ENCODE measurements at regions not wholly inside any gene's neighbourhood (a gene's known extent, or its start where the extent isn't known, plus 50 kb on each side); places are given as distances from the start of the nearest gene placed in this dataset.

DNA sequence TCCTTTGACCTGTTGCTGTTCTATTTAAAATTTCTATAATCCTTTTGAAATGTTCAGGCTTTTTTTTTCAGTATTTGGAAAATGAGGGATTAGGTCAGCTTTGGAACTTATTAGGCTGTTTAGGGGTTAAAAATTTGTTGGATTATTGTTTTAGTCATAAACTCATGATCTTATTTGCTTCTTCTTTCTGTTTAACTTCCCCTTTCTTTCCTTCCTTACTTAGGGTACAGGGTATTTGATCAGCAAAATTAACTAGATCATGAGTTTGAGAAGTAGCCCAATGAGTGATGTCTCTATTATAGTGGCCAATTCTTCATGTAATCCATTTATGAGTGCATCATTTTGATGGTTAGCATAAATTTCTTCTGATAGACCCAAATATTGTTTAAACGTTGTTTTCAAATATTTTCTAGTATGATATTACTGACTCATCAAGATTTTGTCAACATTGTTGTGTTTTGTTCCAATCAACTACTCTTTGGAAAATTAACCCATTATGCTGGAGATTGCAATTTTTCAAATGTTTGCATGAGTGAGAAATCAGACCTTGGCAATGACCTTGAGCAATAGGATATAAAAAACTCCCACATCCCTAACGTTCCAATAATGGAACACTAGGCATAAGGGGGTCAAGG lies 94.4 kb downstream of the OTOR start:
- H3K4me3 ChIP-seq, result no peak overlapping the region
- no peak overlapping the region for H3K27ac ChIP-seq
- TF ChIP-seq, protein P1, sequence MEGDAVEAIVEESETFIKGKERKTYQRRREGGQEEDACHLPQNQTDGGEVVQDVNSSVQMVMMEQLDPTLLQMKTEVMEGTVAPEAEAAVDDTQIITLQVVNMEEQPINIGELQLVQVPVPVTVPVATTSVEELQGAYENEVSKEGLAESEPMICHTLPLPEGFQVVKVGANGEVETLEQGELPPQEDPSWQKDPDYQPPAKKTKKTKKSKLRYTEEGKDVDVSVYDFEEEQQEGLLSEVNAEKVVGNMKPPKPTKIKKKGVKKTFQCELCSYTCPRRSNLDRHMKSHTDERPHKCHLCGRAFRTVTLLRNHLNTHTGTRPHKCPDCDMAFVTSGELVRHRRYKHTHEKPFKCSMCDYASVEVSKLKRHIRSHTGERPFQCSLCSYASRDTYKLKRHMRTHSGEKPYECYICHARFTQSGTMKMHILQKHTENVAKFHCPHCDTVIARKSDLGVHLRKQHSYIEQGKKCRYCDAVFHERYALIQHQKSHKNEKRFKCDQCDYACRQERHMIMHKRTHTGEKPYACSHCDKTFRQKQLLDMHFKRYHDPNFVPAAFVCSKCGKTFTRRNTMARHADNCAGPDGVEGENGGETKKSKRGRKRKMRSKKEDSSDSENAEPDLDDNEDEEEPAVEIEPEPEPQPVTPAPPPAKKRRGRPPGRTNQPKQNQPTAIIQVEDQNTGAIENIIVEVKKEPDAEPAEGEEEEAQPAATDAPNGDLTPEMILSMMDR (IDR thresholded peaks at IDR 0.05), result no peak
- DNase-seq (ENCODE audit: low spot score), result no peak

DNA sequence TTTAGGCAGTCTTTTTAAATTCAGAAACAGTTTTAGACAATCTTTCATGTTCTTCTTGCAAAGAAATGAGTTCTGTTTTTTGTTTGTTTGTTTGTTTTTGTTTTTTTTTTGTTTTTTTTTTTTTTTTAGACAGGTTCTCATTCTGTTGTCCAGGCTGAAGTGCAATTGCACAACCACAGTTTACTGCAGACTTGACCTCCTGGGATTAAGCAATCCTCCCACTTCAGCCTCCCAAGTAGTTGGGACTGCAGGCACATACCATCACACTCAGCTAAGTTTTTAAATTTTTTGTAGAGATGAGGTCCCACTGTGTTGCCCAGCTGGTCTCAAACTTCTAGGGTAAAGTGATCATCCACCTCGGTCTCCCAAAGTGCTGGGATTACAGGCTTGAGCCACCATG lies 96.2 kb downstream of the OTOR start:
- Histone ChIP-seq H3K27ac (no peak overlapping the region), H3K4me3 (no peak overlapping the region)
- TF ChIP-seq, protein P1 (IDR thresholded peaks at IDR 0.05), result no peak
- no peak for DNase-seq (ENCODE audit: low spot score)

DNA sequence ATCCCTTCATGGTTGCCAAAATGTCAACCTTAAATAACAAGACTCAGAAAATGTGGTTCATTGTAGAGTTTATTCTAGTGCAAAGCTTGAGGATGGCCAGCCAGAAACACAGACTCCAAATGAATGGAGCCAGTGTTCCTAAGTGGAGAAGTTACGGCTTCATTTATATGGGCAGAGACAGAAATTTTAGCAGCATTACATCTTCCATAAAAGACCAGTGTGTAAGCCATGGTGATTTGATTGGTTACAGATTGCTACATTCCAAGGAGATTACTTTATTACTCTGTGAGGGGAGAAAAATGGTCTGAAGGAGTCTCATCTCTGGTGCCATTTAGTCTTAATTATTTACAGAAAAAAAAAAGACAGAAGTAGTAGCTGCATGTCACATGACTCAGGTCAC lies 97.8 kb downstream of the OTOR start:
- Histone ChIP-seq H3K4me3 (no peak overlapping the region), H3K27ac (no peak overlapping the region)
- no peak for DNase-seq (ENCODE audit: low spot score)
- TF ChIP-seq, protein P1 (IDR thresholded peaks at IDR 0.05), result no peak

DNA sequence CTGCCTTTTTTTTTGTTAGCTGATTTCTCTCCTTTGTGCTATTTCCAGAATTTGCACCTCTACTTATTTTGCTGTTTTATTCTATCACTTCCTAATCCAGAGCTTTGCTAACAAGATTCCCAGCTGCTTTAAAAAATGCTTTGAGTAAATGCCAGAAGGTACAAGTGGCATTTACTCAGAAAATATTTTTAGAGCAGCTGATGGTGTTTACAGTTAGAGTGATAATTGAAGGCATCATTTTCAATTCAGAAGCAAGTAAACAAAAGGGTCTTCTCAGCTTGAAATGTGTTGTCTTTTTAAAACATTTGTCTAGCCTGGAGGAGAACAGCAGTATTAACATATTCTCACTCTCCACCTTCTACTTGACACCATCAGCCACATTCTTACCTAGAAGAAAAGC lies 99.9 kb downstream of the OTOR start:
- H3K27ac ChIP-seq, result no peak overlapping the region
- H3K4me3 ChIP-seq, result no peak overlapping the region
- TF ChIP-seq, protein P1 (IDR thresholded peaks at IDR 0.05), result no peak
- no peak for DNase-seq (ENCODE audit: low spot score)

DNA sequence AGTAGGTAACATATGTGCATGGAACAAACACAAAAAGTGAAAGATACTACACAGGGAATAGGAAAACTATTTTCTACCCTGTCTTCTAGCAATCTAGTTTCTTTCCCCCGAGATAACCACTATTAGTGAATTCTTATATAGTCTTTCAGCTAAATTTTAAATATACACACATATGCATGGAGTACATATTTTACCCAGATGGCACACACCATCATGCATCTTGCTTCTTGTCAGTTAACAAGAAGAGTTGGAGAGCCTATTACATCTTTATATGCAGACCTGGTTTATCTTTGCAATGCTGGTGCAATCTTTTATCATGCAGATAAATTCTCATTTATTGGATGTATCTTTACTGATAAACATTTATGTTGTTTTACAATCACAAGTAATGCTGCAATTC lies 100.4 kb downstream of the OTOR start:
- TF ChIP-seq, protein P1 (IDR thresholded peaks at IDR 0.05), result no peak

DNA sequence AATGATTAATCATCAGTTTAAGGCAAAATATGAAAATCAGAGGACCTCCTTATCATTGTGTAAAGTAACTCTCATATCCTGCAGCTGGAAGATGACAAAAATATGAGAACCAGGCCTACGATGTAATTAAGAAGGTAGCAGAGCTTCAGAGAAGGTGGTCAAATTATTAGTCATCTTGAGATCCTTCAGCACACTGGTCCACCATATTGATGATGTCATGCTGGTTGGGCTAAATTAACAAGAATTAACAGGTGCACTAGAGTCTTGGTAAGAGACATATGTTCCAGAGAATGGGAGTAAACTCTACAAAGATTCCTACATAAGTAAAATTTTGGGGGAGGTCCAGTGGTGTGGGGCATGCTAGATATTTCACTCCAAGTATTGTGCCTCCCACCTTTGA lies 112.8 kb downstream of the OTOR start:
- H3K27ac ChIP-seq, result no peak overlapping the region
- no peak for DNase-seq (ENCODE audit: low spot score)
- TF ChIP-seq, protein P1 (IDR thresholded peaks at IDR 0.05), result no peak
- no peak overlapping the region for H3K4me3 ChIP-seq

More for the DNA sequence above, 100.4 kb downstream of the OTOR start:
- H3K27ac ChIP-seq, result no peak overlapping the region
- no peak for DNase-seq (ENCODE audit: low spot score)
- H3K4me3 ChIP-seq, result no peak overlapping the region

DNA sequence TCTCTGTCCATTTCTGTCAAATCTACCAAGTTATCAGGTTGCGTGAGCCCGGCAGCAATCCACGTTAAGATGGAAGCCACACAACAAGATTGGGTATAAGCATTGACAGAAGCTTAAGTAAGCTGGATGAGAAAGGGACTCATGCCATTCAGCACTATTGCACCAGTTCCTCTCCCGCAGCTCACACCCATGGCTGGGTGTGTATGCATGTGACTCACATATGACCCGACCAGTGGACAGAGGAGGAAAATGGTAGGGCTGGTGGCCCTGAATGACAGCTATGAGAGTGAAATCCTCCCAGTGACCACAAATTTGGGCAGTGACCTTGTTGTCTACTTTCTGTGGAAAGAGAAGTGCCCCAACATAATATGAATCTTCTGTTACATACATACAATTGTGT lies 113.5 kb downstream of the OTOR start:
- TF ChIP-seq, protein P1 (IDR thresholded peaks at IDR 0.05), result no peak
- Histone ChIP-seq H3K4me3 (no peak overlapping the region), H3K27ac (no peak overlapping the region)
- DNase-seq (ENCODE audit: low spot score), result no peak
